HFFc6 (cell line): ENCODE measurements at regions not wholly inside any gene's neighbourhood (a gene's known extent, or its start where the extent isn't known, plus 50 kb on each side); places are given as distances from the start of the nearest gene placed in this dataset.

ENCODE experiments used
- DNase-seq: peaks from one replicate; pipeline ENCODE4 v3.0.0-alpha.2; 2018
- H3K27ac Mint-ChIP-seq: 2 replicates; pipeline ENCODE4 v1.8.0; 2020; ENCODE audit warnings: mild to moderate bottlenecking, mixed read lengths
- H3K27me3 Mint-ChIP-seq: 2 replicates; pipeline ENCODE4 v1.8.0; 2021; ENCODE audit warnings: mild to moderate bottlenecking, moderate library complexity, mixed read lengths; ENCODE audit not compliant: insufficient read depth
- H3K36me3 Mint-ChIP-seq: 2 replicates; pipeline ENCODE4 v1.8.0; 2021; ENCODE audit warnings: low read depth, mixed read lengths
- H3K4me1 Mint-ChIP-seq: 2 replicates; pipeline ENCODE4 v1.8.0; 2020; ENCODE audit warnings: low read depth, mixed read lengths
- H3K4me3 Mint-ChIP-seq: 2 replicates; pipeline ENCODE4 v1.8.0; 2020; ENCODE audit warnings: mild to moderate bottlenecking, moderate library complexity, mixed read lengths
- H3K9me3 Mint-ChIP-seq: 2 replicates; pipeline ENCODE4 v1.8.0; 2020; ENCODE audit warnings: mild to moderate bottlenecking, mixed read lengths
- TF ChIP-seq, protein P1 (sequence below): fragments of 200-600 bp; sonication (generic); IDR thresholded peaks from 2 replicates; pipeline ENCODE4 v1.5.0; 2021; ENCODE audit warnings: antibody characterized with exemption, mild to moderate bottlenecking

GRCh38 chr11:70811915-70812314 lies 413.6 kb downstream of the CTTN start:
- H3K4me1 Mint-ChIP-seq: no peaks in the 10 kb centered on the region
- peaks cover 13% of the 10 kb centered on the region; the same call in 1 of the 2 replicates for H3K36me3 Mint-ChIP-seq
- H3K27ac Mint-ChIP-seq: no peak overlapping the region
- H3K27me3 Mint-ChIP-seq: peaks cover 2% of the 10 kb centered on the region
- H3K9me3 Mint-ChIP-seq: peaks cover 45% of the 10 kb centered on the region
- DNase-seq: no peak
- TF ChIP-seq, protein P1, sequence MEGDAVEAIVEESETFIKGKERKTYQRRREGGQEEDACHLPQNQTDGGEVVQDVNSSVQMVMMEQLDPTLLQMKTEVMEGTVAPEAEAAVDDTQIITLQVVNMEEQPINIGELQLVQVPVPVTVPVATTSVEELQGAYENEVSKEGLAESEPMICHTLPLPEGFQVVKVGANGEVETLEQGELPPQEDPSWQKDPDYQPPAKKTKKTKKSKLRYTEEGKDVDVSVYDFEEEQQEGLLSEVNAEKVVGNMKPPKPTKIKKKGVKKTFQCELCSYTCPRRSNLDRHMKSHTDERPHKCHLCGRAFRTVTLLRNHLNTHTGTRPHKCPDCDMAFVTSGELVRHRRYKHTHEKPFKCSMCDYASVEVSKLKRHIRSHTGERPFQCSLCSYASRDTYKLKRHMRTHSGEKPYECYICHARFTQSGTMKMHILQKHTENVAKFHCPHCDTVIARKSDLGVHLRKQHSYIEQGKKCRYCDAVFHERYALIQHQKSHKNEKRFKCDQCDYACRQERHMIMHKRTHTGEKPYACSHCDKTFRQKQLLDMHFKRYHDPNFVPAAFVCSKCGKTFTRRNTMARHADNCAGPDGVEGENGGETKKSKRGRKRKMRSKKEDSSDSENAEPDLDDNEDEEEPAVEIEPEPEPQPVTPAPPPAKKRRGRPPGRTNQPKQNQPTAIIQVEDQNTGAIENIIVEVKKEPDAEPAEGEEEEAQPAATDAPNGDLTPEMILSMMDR: no peak
- no peak overlapping the region for H3K4me3 Mint-ChIP-seq

DNA sequence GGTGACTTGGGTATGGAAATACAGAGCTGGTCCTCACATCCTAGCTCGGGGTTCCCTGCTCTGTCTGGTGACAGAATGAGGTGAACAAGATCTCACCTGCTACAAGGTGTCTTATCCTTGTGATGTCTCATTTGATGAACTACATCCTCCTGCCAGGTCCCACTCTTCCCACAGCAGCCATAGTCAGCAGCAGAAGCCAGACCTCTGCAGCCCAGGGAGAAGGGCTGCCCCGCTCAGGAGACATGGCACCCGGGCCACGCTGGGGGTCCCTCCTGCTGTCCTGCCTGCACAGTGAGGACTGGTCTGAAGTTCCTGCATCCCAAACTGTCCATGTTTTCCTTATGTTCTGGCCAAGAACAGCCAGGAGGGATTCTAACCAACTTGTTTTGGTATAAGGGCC lies 414.1 kb downstream of the CTTN start:
- no peaks in the 10 kb centered on the region for H3K4me1 Mint-ChIP-seq
- H3K9me3 Mint-ChIP-seq: peaks cover 43% of the 10 kb centered on the region
- H3K4me3 Mint-ChIP-seq: no peak overlapping the region
- H3K27me3 Mint-ChIP-seq: peaks cover 2% of the 10 kb centered on the region; the same call in 1 of the 2 replicates
- H3K27ac Mint-ChIP-seq: no peak overlapping the region
- TF ChIP-seq, protein P1: no peak
- no peak for DNase-seq
- peaks cover 7% of the 10 kb centered on the region; the same call in 1 of the 2 replicates for H3K36me3 Mint-ChIP-seq

DNA sequence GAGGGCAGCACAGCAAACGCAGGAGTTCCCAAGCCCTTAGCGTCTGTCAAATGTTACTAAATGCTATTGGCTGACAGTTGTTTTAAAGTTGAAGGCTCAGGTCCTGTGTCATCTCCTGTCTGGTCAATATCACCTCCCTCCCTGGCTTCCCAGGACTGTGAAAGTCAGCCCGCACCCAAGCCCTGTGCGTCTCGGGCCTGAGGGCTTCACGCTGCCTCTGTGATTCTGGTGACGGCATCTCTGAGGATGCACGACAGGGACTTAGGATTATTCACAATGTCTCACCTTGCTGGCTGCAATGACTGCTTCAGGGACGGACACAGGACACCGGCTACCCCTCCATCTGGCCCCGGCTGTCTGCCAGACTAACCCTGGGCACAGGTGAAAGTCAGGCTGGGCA lies 415.3 kb downstream of the CTTN start:
- Mint-ChIP-seq H3K9me3 (peaks cover 42% of the 10 kb centered on the region), H3K4me3 (no peak overlapping the region), H3K27me3 (peaks cover under 1% of the 10 kb centered on the region; the same call in 1 of the 2 replicates)

GRCh38 chr11:70815485-70815832 lies 417.1 kb downstream of the CTTN start:
- no peak overlapping the region for H3K27ac Mint-ChIP-seq
- H3K4me3 Mint-ChIP-seq: no peak overlapping the region
- TF ChIP-seq, protein P1: no peak
- H3K4me1 Mint-ChIP-seq: no peaks in the 10 kb centered on the region
- no peaks in the 10 kb centered on the region; the same call in 1 of the 2 replicates for H3K27me3 Mint-ChIP-seq
- 0 out of 2 replicates have a peak, but pooled peaks cover 4% of the 10 kb centered on the region for H3K36me3 Mint-ChIP-seq
- no peak for DNase-seq
- H3K9me3 Mint-ChIP-seq: peaks cover 38% of the 10 kb centered on the region

More for the DNA sequence above, 415.3 kb downstream of the CTTN start:
- Mint-ChIP-seq H3K4me1 (no peaks in the 10 kb centered on the region), H3K27ac (no peak overlapping the region), H3K36me3 (0 out of 2 replicates have a peak, but pooled peaks cover 4% of the 10 kb centered on the region)
- no peak for DNase-seq
- TF ChIP-seq, protein P1: no peak

DNA sequence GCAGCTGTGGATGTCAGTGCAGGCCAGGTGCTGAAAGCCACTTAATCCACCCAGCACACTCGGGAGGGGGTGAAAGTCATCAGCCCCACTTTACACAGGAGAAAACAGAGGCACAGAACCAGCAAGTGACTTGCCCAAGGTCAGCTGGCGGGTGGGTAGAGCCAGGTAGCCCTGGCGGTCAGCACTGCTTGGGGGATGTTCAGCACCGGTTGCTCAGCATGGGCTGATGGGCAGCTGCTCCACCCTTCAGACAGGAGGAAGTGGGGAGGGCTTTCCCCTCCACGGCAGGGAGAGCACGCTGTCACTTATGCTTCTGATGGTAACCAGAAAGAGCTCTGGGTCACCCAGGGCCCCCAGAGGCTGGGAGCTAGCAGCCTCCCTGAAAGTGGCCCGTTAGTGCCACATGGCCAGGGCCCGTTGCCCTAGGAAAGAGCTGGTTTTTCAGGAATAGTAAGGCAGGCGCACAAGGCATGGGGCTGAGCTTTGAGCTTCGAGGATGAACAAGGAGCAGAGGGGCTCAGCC lies 417.9 kb downstream of the CTTN start:
- DNase-seq: no peak
- Mint-ChIP-seq H3K9me3 (peaks cover 44% of the 10 kb centered on the region), H3K36me3 (0 out of 2 replicates have a peak, but pooled peaks cover 4% of the 10 kb centered on the region), H3K27ac (no peak overlapping the region), H3K4me3 (no peak overlapping the region), H3K27me3 (no peaks in the 10 kb centered on the region; the same call in 1 of the 2 replicates), H3K4me1 (no peaks in the 10 kb centered on the region)
- TF ChIP-seq, protein P1: no peak
